B cell (primary cell): ENCODE measurements at regions not wholly inside any gene's neighbourhood (a gene's known extent, or its start where the extent isn't known, plus 50 kb on each side); places are given as distances from the start of the nearest gene placed in this dataset.

Experiments used
- CTCF ChIP-seq: fragments of 200-600 bp; IDR thresholded peaks from one replicate; pipeline ENCODE4 v1.8.0; 2022; ENCODE audit warnings: antibody characterized with exemption, mild to moderate bottlenecking
- EZH2 ChIP-seq: IDR thresholded peaks from 2 replicates; pipeline ENCODE4 v1.6.1; 2012; ENCODE audit warnings: borderline replicate concordance, low read depth, mild to moderate bottlenecking, moderate library complexity, low read length; ENCODE audit not compliant: insufficient read depth, poor library complexity, severe bottlenecking

- TF ChIP-seq CTCF, result no peak
- no peak for TF ChIP-seq EZH2
These were observed 126.7 kb upstream of the NEDD9 start for GRCh38 chr6:11358904-11359830.
